ENCODE measurements at regions not wholly inside any gene's neighbourhood (a gene's known extent, or its start where the extent isn't known, plus 50 kb on each side); places are given as distances from the start of the nearest gene placed in this dataset.

GRCh38 chr10:132471125-132471451 is 66.5 kb upstream of the INPP5A start:
- H2AFZ ChIP-seq (replicated peaks; ENCODE audit: low read length, poor library complexity): no peak overlapping the region
- H2BK20ac ChIP-seq (ENCODE audit: low read depth, low read length): no peak overlapping the region
- no TSS peak for BruUV-seq (replicated peaks)
- ATAC-seq (ENCODE audit: low read depth) (no peak), DNase-seq (no peak)
- H4K8ac ChIP-seq (ENCODE audit: low read depth in 2 of 2, low read length in 2 of 2): no peak overlapping the region
- peaks cover 17% of the 10 kb centered on the region for H3K27me3 ChIP-seq (ENCODE audit: control insufficient read depth, insufficient read depth, low read length)
- ChIA-PET POLR2A (ENCODE audit: unreplicated experiment) (no interaction called here), CTCF (no interaction called here)
- in situ Hi-C loops (cut with MboI; ENCODE audit: low sequenced_read_pairs) (no loop called here), intact Hi-C loops (cut with micrococcal nuclease) (no loop called here), dilution Hi-C loops (cut with HindIII; ENCODE audit: low sequenced_read_pairs, unreplicated experiment) (no loop called here)
- no peak overlapping the region for H3K14ac ChIP-seq (replicated peaks; ENCODE audit: low read depth, low read length)
- no peak overlapping the region for H2BK15ac ChIP-seq (ENCODE audit: low read depth, low read length)
- H3K56ac ChIP-seq (ENCODE audit: extremely low read depth, insufficient read depth, low read length): no peak overlapping the region
- no peak overlapping the region for H2AK5ac ChIP-seq (ENCODE audit: low read depth, low read length)
- no peak overlapping the region for H3K27ac ChIP-seq (ENCODE audit: insufficient read depth, low read length)
- H3K4me1 ChIP-seq (ENCODE audit: control insufficient read depth, insufficient read depth, low read length): no peaks in the 10 kb centered on the region
- no peaks in the 10 kb centered on the region for H3K79me1 ChIP-seq (ENCODE audit: low read depth in 1 of 2, low read length in 2 of 2)
- no peak overlapping the region for H3K18ac ChIP-seq (ENCODE audit: low read depth, low read length)
- no peaks in the 10 kb centered on the region for H4K20me1 ChIP-seq (ENCODE audit: insufficient read depth, low read length)
- no peak overlapping the region for H3K4me2 ChIP-seq (ENCODE audit: low read depth, low read length)
- no peak overlapping the region for H3K4ac ChIP-seq (ENCODE audit: low read depth, low read length)
- no peak for TF ChIP-seq SMC3 (IDR thresholded peaks at IDR 0.05; ENCODE audit: low read depth, low read length)
- TF ChIP-seq NFE2L2 (IDR thresholded peaks at IDR 0.05; ENCODE audit: low read depth, low read length): no peak
- TF ChIP-seq RCOR1 (IDR thresholded peaks at IDR 0.05; ENCODE audit: insufficient replicate concordance, low read length): no peak
- peaks cover 6% of the 10 kb centered on the region; the same call in 1 of the 2 replicates for H3K9me3 ChIP-seq (ENCODE audit: control insufficient read depth, insufficient read depth, low read length)
- H3K9me1 ChIP-seq (ENCODE audit: insufficient read depth, low read length): no peaks in the 10 kb centered on the region
- H4K5ac ChIP-seq (ENCODE audit: low read depth, low read length): no peak overlapping the region
- no peak overlapping the region for H2BK5ac ChIP-seq (ENCODE audit: low read depth, low read length, poor library complexity, severe bottlenecking)
- no peak overlapping the region for H3K9ac ChIP-seq (ENCODE audit: low read depth, low read length)
- H4K91ac ChIP-seq (ENCODE audit: insufficient read depth, low read depth, low read length): no peak overlapping the region
- 90% methylated on average over 2 of the region's 4 CpGs; no CpG with 5 or more reads in 1 of the 2 experiments for WGBS, 2 experiments (ENCODE audit: extremely low coverage in 2 of 2, insufficient read length in 1 of 2)
- H3K23ac ChIP-seq (ENCODE audit: low read depth, low read length): no peak overlapping the region
- no peak overlapping the region for H2AK9ac ChIP-seq (replicated peaks; ENCODE audit: low read depth, low read length, poor library complexity)
- no peaks in the 10 kb centered on the region for H3K36me3 ChIP-seq (ENCODE audit: control insufficient read depth, insufficient read depth, low read length)
- H2BK120ac ChIP-seq (ENCODE audit: low read depth, low read length): no peak overlapping the region
- H3K4me3 ChIP-seq (ENCODE audit: insufficient read depth, low read depth, low read length): no peak overlapping the region
